Thymus (tissue), 11 donors: ENCODE measurements at regions not wholly inside any gene's neighbourhood (a gene's known extent, or its start where the extent isn't known, plus 50 kb on each side); places are given as distances from the start of the nearest gene placed in this dataset.
A peak's percentile ranks its signal among the peaks of the same experiment; 100 is the strongest.

ENCODE experiments used
- DNase-seq, 9 donors: peaks; one replicate each; pipeline ENCODE4 v3.0.0-alpha.2; 2013; ENCODE audit warnings: low spot score in 9 of 9, low read depth in 6 of 9, missing footprints in 1 of 9
- H3K27ac ChIP-seq, 2 donors: one replicate each; pipeline ENCODE4 v1.5.1; 2013; ENCODE audit warnings: control low read depth in 1 of 2, low read depth in 1 of 2, low read length in 1 of 2, mild to moderate bottlenecking in 1 of 2, moderate library complexity in 1 of 2
- H3K27me3 ChIP-seq, 2 donors: one replicate each; pipeline ENCODE4 v1.5.1; 2013; ENCODE audit warnings: low read length in 1 of 2; ENCODE audit not compliant: control insufficient read depth in 2 of 2, insufficient read depth in 1 of 2
- H3K36me3 ChIP-seq, 2 donors: one replicate each; pipeline ENCODE4 v1.5.1; 2013; ENCODE audit warnings: low read length in 1 of 2, mild to moderate bottlenecking in 1 of 2, moderate library complexity in 1 of 2; ENCODE audit not compliant: control insufficient read depth in 2 of 2, insufficient read depth in 2 of 2
- H3K4me1 ChIP-seq, 2 donors: one replicate each; pipeline ENCODE4 v1.5.1; 2013; ENCODE audit warnings: low read length in 2 of 2; ENCODE audit not compliant: control insufficient read depth in 2 of 2, insufficient read depth in 2 of 2
- H3K4me3 ChIP-seq, 2 donors: one replicate each; pipeline ENCODE4 v1.5.1; 2013; ENCODE audit warnings: low read length in 2 of 2, control low read depth in 1 of 2, mild to moderate bottlenecking in 1 of 2
- H3K9me3 ChIP-seq, 2 donors: one replicate each; pipeline ENCODE4 v1.5.1; 2013; ENCODE audit warnings: low read length in 1 of 2, mild to moderate bottlenecking in 1 of 2; ENCODE audit not compliant: control insufficient read depth in 2 of 2, insufficient read depth in 1 of 2
- WGBS: extraction: QIAGEN DNeasy Blood & Tissue Kit; methylation state at CpG from one replicate; pipeline ENCODE4 v1.1.7; 2013; 5-methylcytosine and 5-hydroxymethylcytosine counted together
- donor health status: healthy.

DNA sequence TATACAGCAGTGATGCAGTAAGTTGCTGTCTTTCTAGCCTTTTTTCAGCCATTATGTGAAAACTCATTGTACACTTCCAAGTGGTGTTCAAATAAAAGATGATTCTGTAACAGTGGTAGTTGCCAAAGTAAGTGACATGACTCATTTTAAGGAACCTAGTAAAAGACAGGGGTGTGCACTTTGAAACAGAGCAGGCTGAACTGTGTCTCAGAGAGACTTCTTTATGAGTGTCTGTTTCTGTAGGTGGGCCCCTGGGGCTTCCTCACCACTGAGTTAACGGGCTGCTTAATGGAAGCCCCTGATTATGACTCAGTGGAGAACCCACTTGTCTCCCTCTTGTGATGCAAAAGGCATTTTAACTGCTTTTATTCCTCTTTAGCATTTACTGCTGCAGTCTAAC is 147.3 kb downstream of the PCTP start:
- DNase-seq: no peak
- Histone ChIP-seq H3K36me3 (no peaks in the 10 kb centered on the region), H3K9me3 (no peaks in the 10 kb centered on the region), H3K4me3 (no peak overlapping the region), H3K27me3 (no peaks in the 10 kb centered on the region), H3K27ac (no peak overlapping the region), H3K4me1 (no peaks in the 10 kb centered on the region)
- WGBS: 85% methylated on average over 1 of the region's 1 CpG

DNA sequence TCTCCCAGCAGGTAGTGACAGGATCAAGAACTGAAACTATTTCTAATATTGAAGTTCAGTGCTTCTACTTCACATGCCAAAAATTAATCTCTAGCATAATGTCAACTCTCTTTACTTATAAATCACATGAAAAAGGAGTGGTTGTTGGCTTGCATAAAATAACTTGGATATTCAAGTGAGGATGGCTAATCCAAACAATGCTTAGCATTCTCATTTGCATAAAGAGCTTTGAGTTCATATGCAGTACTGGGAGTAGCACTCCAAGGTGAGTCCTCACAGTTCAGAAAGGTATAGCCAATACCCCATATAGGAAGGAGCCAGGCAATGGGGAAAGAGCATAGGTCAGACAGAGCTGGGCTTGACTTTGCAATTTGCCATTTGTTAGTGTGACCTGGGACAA is 149.3 kb downstream of the PCTP start:
- no peak for DNase-seq
- no peaks in the 10 kb centered on the region for H3K27me3 ChIP-seq
- H3K4me1 ChIP-seq: no peaks in the 10 kb centered on the region
- H3K27ac ChIP-seq: no peak overlapping the region
- no peaks in the 10 kb centered on the region for H3K9me3 ChIP-seq
- H3K4me3 ChIP-seq: no peak overlapping the region
- H3K36me3 ChIP-seq: no peaks in the 10 kb centered on the region

DNA sequence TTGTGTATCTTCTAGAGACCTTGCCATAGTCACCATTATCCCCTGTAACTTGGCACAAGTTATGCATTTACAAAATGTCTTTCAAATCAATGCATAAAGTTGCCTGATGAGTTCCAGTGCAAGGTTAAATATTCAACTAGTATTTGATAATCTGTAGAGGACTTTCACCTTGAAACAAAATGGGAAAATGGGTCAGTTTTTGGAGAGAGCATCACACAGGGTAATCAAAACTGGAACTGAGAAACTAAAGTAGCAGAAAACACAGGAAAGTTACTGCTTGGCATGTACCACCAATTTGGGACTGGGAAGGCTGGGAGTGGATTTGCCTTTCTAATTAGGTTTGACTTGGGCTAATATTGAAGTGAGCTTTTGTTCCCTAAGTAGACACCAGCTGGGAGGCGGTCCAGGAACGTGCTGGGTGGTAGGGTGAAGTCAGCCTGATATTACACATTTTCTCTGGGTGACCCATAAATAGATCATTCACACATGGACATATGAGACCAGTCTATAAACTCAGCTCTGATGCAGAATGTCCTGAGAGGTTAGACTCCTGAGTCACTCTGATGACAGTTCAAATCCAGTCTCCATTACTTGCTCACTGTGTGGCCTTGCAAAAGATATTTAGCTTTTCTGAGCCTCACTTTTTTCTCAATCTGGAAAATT is 152.3 kb downstream of the PCTP start:
- no peak overlapping the region for H3K4me3 ChIP-seq
- WGBS: 96% methylated on average over 2 of the region's 2 CpGs
- H3K36me3 ChIP-seq: no peaks in the 10 kb centered on the region
- H3K9me3 ChIP-seq: no peaks in the 10 kb centered on the region
- H3K27me3 ChIP-seq: no peaks in the 10 kb centered on the region
- no peaks in the 10 kb centered on the region for H3K4me1 ChIP-seq
- H3K27ac ChIP-seq: no peak overlapping the region
- DNase-seq: no peak

DNA sequence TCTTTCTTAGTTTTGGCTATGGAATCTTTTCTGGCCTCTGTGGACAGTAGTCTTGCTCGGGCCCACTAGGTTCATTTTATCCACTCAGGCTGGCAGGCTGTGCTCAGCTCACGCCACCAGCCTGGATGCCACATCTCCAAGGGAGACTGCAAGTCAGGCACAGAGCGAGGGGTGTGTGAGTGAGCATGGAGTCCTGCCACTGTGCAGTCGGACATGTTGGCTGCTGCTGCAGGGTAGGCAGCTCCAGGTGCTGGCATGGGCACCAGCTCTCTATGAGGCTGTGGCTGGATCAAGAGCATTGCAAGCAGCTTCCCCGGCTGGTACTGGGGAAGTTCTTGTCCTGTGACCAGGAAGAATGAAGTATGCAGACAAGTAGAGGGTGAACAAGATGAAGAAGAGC is 158.9 kb downstream of the PCTP start:
- Histone ChIP-seq H3K27me3 (no peaks in the 10 kb centered on the region), H3K27ac (no peak overlapping the region), H3K9me3 (no peaks in the 10 kb centered on the region), H3K4me1 (no peaks in the 10 kb centered on the region), H3K36me3 (no peaks in the 10 kb centered on the region), H3K4me3 (no peak overlapping the region)
- 95% methylated on average over 5 of the region's 5 CpGs for WGBS
- no peak for DNase-seq

DNA sequence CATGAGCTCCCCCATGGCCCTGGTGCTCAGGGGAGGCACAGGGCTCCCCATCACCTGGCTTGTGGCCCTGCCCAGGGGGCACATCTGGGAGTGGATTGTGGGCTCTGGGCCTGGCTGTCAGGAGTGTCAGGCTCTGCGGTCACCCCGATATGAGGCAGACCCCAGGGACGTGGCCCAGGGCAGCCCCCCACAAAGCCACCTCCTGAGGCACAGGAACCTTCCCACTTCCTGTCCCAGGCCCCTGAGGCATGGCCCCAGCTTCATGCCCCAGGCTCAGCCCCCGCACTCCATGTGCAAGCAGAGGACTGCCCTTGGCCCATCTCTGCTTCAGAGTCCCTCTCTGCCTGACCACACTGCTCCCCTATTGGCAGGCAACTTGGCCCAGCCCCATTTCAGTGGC is 160.3 kb downstream of the PCTP start:
- no peak for DNase-seq
- 95% methylated on average over 4 of the region's 4 CpGs for WGBS
- Histone ChIP-seq H3K4me3 (no peak overlapping the region), H3K27me3 (no peaks in the 10 kb centered on the region), H3K27ac (no peak overlapping the region), H3K9me3 (no peaks in the 10 kb centered on the region), H3K4me1 (no peaks in the 10 kb centered on the region), H3K36me3 (no peaks in the 10 kb centered on the region)

DNA sequence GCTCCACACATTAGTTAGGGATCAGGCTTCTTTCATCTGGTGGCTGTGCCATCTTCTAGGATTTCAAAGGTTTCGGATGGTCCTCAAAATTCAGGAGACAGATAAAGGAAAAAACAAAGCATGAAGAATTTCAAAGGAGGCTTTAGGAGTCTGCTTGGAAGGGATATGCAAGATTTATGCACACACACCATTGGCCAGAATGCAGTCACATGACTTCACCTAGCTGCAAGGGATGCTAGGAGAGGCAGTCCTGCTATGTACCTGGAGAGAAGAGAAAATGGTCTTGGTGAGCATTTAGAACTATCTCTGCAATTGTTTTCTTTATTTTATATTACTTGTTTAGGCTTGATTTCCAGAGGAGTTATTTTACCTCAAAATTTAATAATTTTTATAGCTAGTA is 174.6 kb downstream of the PCTP start:
- WGBS: 97% methylated on average over 1 of the region's 1 CpG
- no peaks in the 10 kb centered on the region for H3K9me3 ChIP-seq

DNA sequence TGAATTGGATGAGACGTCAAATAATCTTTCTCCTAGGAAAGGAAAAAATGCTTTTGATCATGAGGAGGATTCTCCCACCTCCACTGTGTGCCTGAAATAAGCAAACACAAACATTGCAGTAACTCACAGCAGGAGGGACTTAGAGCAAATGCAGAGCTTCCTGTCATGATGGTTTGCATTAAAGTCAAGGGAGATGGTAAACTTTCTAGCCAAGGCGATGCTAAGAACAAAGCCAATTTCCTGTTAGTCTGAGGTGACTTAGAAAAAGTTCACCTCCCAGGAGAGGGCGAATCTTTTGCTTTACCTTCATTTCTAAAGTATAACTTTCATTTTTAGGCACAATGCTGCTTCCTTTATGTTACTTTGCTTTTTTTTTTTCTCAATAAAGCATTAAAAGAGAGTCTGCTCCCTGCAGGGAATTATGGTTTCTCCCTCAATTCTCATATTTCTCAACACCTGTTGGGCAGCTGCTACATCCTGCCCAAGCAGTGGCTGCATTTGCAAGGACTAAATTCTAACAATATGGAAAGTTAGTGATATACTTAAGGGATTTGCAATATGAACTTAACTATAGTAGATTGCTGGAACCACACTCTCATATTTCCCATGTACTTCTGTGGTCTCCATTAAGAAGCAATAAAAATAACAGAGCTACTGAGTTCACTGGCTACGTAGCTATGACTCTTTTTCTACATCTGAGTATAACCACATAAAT is 175.6 kb downstream of the PCTP start:
- Histone ChIP-seq H3K9me3 (no peaks in the 10 kb centered on the region), H3K4me3 (no peak overlapping the region), H3K27ac (peak overlapping the region in 1 of 2 donors; percentile 32), H3K27me3 (no peaks in the 10 kb centered on the region), H3K4me1 (no peaks in the 10 kb centered on the region), H3K36me3 (no peaks in the 10 kb centered on the region)
- WGBS: 45% methylated on average over 4 of the region's 4 CpGs
- DNase-seq: peak in 8 of 9 donors; percentile 6 to 77 (median 39)

More for the DNA sequence above, 174.6 kb downstream of the PCTP start:
- H3K27me3 ChIP-seq: no peaks in the 10 kb centered on the region
- H3K36me3 ChIP-seq: no peaks in the 10 kb centered on the region
- no peak overlapping the region for H3K27ac ChIP-seq
- no peak overlapping the region for H3K4me3 ChIP-seq
- no peaks in the 10 kb centered on the region for H3K4me1 ChIP-seq
- DNase-seq: no peak

DNA sequence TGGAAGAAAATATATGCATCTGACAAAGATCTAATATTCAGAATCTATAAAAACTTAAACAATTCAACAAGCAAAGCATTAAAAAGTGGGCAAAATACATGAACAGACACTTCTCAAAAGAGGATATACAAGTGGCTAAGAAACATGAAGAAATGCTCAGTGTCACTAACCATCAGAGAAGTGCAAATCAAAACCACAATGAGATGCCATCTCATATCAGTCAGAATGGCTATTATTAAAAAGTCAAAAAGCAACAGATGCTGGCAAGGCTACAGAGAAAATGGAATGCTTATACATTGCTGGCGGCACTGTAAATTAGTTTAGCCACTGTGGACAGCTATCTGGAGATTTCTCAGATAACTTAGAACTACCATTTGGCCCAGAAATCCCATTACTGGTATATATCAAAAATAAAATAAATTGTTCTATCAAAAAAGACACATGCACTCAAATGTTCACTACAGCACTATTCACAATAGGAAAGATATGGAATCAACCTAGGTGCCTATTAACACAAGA is 179.5 kb downstream of the PCTP start:
- Histone ChIP-seq H3K4me1 (no peaks in the 10 kb centered on the region), H3K27ac (no peak overlapping the region), H3K9me3 (no peaks in the 10 kb centered on the region), H3K4me3 (no peak overlapping the region), H3K36me3 (no peaks in the 10 kb centered on the region), H3K27me3 (no peaks in the 10 kb centered on the region)
- WGBS: 95% methylated on average over 1 of the region's 1 CpG
- no peak for DNase-seq

DNA sequence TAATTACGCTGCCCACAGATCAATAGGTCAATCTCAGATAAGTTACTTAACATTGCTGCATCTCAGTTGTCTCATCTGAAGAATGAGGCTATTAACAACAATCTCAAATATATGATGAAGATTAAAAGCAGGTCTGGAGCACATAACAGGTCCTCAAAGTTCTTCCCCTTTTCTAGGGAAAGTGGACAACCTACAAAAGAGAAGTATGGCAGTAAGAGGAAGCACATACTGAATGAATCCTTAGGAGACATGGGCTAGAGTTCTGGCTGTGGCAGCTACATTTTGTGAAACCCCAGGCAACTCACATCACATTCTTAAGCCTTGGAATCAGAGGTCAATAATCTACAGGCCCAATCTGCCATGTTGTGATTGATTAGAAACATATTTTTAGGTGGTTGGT is 180.6 kb downstream of the PCTP start:
- H3K4me1 ChIP-seq: no peaks in the 10 kb centered on the region
- no peaks in the 10 kb centered on the region for H3K9me3 ChIP-seq
- H3K36me3 ChIP-seq: no peaks in the 10 kb centered on the region
- no peaks in the 10 kb centered on the region for H3K27me3 ChIP-seq
- H3K4me3 ChIP-seq: no peak overlapping the region
- H3K27ac ChIP-seq: peak overlapping the region in 1 of 2 donors; percentile 42
- WGBS: 93% methylated on average over 1 of the region's 1 CpG
- no peak for DNase-seq
